ENCODE measurements at regions not wholly inside any gene's neighbourhood (a gene's known extent, or its start where the extent isn't known, plus 50 kb on each side); places are given as distances from the start of the nearest gene placed in this dataset.

DNA sequence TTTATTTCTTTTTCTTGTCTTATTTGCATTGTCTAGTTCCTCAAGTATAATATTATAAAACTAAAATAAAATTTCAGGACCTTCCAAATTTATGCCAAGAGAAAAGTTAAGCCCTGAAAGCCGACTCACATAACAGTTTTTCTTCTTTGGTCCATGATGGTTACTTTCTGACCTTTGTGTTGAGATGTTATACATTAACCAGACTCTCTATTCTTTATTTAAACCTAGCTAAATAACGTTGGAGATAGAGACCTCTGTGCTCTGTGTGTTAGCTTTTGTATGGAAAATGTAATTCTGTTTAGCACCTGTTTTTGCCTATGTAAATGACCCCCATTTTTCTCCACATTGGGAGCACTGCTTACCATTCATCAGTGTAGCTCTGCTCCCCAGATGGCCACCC lies 352.4 kb downstream of the CD109 start:
- no peaks in the 10 kb centered on the region for H3K27me3 ChIP-seq (replicated peaks in 1 of 7)
- intact Hi-C loops (cut with DNase I; ENCODE audit: low total_unique reads) = no loop called here
- no peak overlapping the region for H3K27ac ChIP-seq
- no peak for TF ChIP-seq POLR2AphosphoS5 (IDR thresholded peaks at IDR 0.05)
- TF ChIP-seq, protein P1, sequence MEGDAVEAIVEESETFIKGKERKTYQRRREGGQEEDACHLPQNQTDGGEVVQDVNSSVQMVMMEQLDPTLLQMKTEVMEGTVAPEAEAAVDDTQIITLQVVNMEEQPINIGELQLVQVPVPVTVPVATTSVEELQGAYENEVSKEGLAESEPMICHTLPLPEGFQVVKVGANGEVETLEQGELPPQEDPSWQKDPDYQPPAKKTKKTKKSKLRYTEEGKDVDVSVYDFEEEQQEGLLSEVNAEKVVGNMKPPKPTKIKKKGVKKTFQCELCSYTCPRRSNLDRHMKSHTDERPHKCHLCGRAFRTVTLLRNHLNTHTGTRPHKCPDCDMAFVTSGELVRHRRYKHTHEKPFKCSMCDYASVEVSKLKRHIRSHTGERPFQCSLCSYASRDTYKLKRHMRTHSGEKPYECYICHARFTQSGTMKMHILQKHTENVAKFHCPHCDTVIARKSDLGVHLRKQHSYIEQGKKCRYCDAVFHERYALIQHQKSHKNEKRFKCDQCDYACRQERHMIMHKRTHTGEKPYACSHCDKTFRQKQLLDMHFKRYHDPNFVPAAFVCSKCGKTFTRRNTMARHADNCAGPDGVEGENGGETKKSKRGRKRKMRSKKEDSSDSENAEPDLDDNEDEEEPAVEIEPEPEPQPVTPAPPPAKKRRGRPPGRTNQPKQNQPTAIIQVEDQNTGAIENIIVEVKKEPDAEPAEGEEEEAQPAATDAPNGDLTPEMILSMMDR (IDR thresholded peaks at IDR 0.05 in 8 of 11, conservative IDR thresholded peaks at IDR 0.05 in 3 of 11) = no peak
- TF ChIP-seq POLR2A (IDR thresholded peaks at IDR 0.05) = no peak
- 52 to 75% (median 61%) methylated on average over 2 of the region's 2 CpGs for WGBS, 5 donors
- peaks cover 0 to 8% (median 0%) of the 10 kb centered on the region in 8 donors for H3K9me3 ChIP-seq
- DNase-seq = no peak
- H3K4me1 ChIP-seq = no peaks in the 10 kb centered on the region
- H3K36me3 ChIP-seq = no peaks in the 10 kb centered on the region
- no peak overlapping the region for H3K4me3 ChIP-seq

DNA sequence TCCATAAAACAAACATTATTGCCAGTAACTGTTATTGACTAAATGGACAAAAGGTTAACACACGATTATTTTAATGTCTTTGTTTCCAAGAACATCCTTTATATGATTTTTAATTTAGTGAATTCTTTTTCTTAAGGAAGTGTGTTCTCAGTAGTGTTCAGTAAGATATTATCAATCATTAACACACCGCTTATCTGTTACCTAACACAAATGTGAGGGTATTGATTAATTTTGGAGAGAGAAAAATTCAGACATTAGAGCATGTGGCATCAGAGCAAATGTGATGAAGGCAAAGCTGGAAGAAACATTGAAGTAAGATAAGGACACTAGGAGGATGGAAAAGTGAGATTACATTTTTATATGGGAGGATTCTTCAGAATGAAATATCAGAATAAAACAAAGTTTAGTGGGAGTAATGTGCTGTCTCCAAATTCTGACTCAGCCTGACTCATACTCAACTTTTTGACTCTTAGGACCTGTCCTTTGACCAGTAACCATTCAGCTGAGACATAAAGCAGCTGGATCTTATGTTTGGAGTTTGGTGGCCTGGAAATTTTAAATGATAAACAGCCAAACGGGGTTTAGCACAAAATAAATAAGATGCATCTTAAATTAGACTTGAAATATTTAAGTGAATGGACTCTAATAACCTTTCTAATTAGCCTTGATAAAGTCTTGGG lies 348.6 kb downstream of the CD109 start:
- no peaks in the 10 kb centered on the region for H3K27me3 ChIP-seq (replicated peaks in 1 of 7)
- TF ChIP-seq POLR2A (IDR thresholded peaks at IDR 0.05) = no peak
- TF ChIP-seq POLR2AphosphoS5 (IDR thresholded peaks at IDR 0.05) = no peak
- TF ChIP-seq, protein P1 (IDR thresholded peaks at IDR 0.05 in 8 of 11, conservative IDR thresholded peaks at IDR 0.05 in 3 of 11) = no peak
- H3K9me3 ChIP-seq = peaks cover 0 to 8% (median 0%) of the 10 kb centered on the region in 8 donors
- H3K27ac ChIP-seq = no peak overlapping the region
- intact Hi-C loops (cut with DNase I; ENCODE audit: low total_unique reads) = no loop called here
- H3K4me1 ChIP-seq = no peaks in the 10 kb centered on the region
- DNase-seq = no peak
- WGBS, 5 donors = 60 to 81% (median 69%) methylated on average over 3 of the region's 3 CpGs
- no peaks in the 10 kb centered on the region for H3K36me3 ChIP-seq
- no peak overlapping the region for H3K4me3 ChIP-seq

DNA sequence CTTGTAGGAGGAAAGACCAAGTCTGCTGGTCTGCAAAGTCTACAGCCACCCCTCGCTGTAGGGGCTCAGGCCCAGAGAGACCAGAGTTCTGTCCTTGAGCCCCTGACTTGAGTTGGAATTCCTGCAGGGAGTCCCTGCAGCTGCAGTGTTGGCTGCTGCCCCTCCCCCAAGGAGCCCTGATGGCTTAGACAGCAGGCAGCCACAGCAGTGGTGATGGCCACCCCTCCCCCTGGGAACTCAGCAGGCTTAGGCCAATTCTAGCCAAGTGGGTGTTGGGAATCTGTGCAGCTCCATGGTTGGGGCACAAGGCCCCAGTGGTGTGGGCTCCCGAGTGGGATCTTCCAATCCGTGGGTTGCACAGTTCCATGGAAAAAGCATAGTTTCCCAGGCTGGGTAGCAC lies 345.4 kb downstream of the CD109 start:
- Histone ChIP-seq H3K27ac (no peak overlapping the region), H3K9me3 (peaks cover 0 to 6% (median 0%) of the 10 kb centered on the region in 8 donors), H3K36me3 (no peaks in the 10 kb centered on the region), H3K4me1 (no peaks in the 10 kb centered on the region), H3K4me3 (no peak overlapping the region), H3K27me3 (replicated peaks in 1 of 7) (no peaks in the 10 kb centered on the region)
- intact Hi-C loops (cut with DNase I; ENCODE audit: low total_unique reads) = no loop called here
- no peak for DNase-seq
- WGBS, 5 donors = 64 to 88% (median 76%) methylated on average over 3 of the region's 3 CpGs; no CpG with 5 or more reads in 1 of the 5 donors
- TF ChIP-seq, protein P1 (IDR thresholded peaks at IDR 0.05 in 8 of 11, conservative IDR thresholded peaks at IDR 0.05 in 3 of 11) = no peak
- no peak for TF ChIP-seq POLR2AphosphoS5 (IDR thresholded peaks at IDR 0.05)
- no peak for TF ChIP-seq POLR2A (IDR thresholded peaks at IDR 0.05)

DNA sequence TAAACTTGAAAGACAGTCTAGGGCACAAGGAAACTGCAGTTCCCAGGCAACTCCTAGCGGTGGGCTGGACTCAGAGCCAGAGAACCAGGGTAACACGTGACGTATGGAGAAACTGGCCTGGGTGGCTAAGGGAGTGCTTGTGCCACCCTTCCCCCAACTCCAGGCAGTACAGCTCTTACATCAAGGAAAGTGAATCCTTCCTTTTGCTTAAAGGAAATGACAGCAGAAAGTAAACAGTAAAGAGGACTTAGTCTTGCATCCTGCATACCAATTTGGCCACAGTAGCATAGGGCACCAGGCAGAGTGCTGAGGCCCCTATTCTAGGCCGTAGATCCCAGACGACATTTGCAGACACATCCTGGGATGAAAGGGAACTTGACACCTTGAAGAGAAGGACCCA lies 322.8 kb downstream of the CD109 start:
- Histone ChIP-seq H3K27me3 (replicated peaks in 1 of 7) (no peaks in the 10 kb centered on the region), H3K4me3 (no peak overlapping the region), H3K36me3 (no peaks in the 10 kb centered on the region), H3K4me1 (no peaks in the 10 kb centered on the region), H3K27ac (no peak overlapping the region), H3K9me3 (peaks cover 0 to 21% (median 1%) of the 10 kb centered on the region in 8 donors)
- intact Hi-C loops (cut with DNase I; ENCODE audit: low total_unique reads) = no loop called here
- no peak for DNase-seq
- TF ChIP-seq POLR2AphosphoS5 (IDR thresholded peaks at IDR 0.05) (no peak), POLR2A (IDR thresholded peaks at IDR 0.05) (no peak)
- TF ChIP-seq, protein P1 (IDR thresholded peaks at IDR 0.05 in 8 of 11, conservative IDR thresholded peaks at IDR 0.05 in 3 of 11) = no peak
- 61 to 83% (median 71%) methylated on average over 5 of the region's 5 CpGs for WGBS, 5 donors
